ENCODE measurements at regions not wholly inside any gene's neighbourhood (a gene's known extent, or its start where the extent isn't known, plus 50 kb on each side); places are given as distances from the start of the nearest gene placed in this dataset.

GRCh38 chr2:236938126-236938525, 147.6 kb upstream of the COPS8 start:
- H3K9me3 ChIP-seq (ENCODE audit: control insufficient read depth in 2 of 2, low read length in 2 of 2) = no peaks in the 10 kb centered on the region
- peaks cover 3% of the 10 kb centered on the region for H3K27me3 ChIP-seq (ENCODE audit: control insufficient read depth, insufficient read depth, low read length)
- Mint-ChIP-seq H3K36me3 (no peaks in the 10 kb centered on the region), H3K27ac (no peak overlapping the region), H3K4me3 (no peak overlapping the region), H3K27me3 (peaks cover 17% of the 10 kb centered on the region), H3K9me3 (peaks cover 0 to 2% (median 0%) of the 10 kb centered on the region in 7 donors), H3K4me1 (peaks cover 0 to 3% (median 0%) of the 10 kb centered on the region in 4 donors)
- H3K36me3 ChIP-seq (ENCODE audit: control insufficient read depth, insufficient read depth, low read length) = no peaks in the 10 kb centered on the region
- H3K27ac ChIP-seq (ENCODE audit: insufficient read depth, low read length, poor library complexity, severe bottlenecking) = no peak overlapping the region
- DNase-seq (no peak), ATAC-seq (ENCODE audit: low read depth in 2 of 2) (no peak)
- H3K4me1 ChIP-seq (ENCODE audit: control insufficient read depth, insufficient read depth, low read length, poor library complexity, severe bottlenecking) = no peaks in the 10 kb centered on the region
- no peak overlapping the region for H3K4me3 ChIP-seq (ENCODE audit: low read depth, low read length)

- Mint-ChIP-seq H3K4me3 (no peak overlapping the region), H3K9me3 (peaks cover 0 to 3% (median 0%) of the 10 kb centered on the region in 7 donors), H3K36me3 (no peaks in the 10 kb centered on the region), H3K27ac (no peak overlapping the region), H3K4me1 (peaks cover 0 to 4% (median 0%) of the 10 kb centered on the region in 4 donors), H3K27me3 (peaks cover 15% of the 10 kb centered on the region)
- Histone ChIP-seq H3K36me3 (ENCODE audit: control insufficient read depth, insufficient read depth, low read length) (no peaks in the 10 kb centered on the region), H3K27ac (ENCODE audit: insufficient read depth, low read length, poor library complexity, severe bottlenecking) (no peak overlapping the region), H3K4me3 (ENCODE audit: low read depth, low read length) (no peak overlapping the region), H3K27me3 (ENCODE audit: control insufficient read depth, insufficient read depth, low read length) (peaks cover 3% of the 10 kb centered on the region), H3K9me3 (ENCODE audit: control insufficient read depth in 2 of 2, low read length in 2 of 2) (no peaks in the 10 kb centered on the region), H3K4me1 (ENCODE audit: control insufficient read depth, insufficient read depth, low read length, poor library complexity, severe bottlenecking) (no peaks in the 10 kb centered on the region)
- ATAC-seq (ENCODE audit: low read depth in 2 of 2) (no peak), DNase-seq (no peak)
Measured at GRCh38 chr2:236939271-236939670, 146.4 kb upstream of the COPS8 start.

DNA sequence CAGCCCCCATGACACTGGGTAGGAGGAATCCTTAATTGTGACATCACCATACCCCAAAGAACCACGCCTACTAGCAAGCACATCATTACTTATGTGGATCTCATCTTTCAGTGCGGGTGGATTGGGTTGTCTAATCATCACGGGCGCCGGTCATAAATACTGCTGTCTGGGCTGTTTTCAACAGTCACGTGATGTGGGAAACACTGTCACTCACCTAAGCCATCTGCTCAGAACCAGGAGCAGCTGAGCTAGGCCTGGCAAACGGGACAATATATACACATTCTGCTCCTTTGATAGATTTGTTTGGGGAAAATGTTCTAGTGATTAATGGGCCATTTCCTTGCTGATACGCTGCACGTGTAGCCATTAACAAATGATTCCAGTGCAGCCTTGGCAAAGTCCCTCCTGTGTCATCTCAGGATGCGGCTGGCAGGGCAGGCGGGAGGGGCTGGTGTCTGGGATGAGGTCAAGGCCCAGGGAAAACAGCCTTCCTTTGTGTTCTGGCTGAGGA, 145.9 kb upstream of the COPS8 start:
- Mint-ChIP-seq H3K9me3 (peaks cover 0 to 3% (median 0%) of the 10 kb centered on the region in 7 donors), H3K27ac (no peak overlapping the region), H3K4me3 (no peak overlapping the region), H3K4me1 (peaks cover 0 to 4% (median 0%) of the 10 kb centered on the region in 4 donors), H3K27me3 (peaks cover 15% of the 10 kb centered on the region), H3K36me3 (no peaks in the 10 kb centered on the region)
- H3K4me3 ChIP-seq (ENCODE audit: low read depth, low read length) = no peak overlapping the region
- DNase-seq = no peak
- H3K36me3 ChIP-seq (ENCODE audit: control insufficient read depth, insufficient read depth, low read length) = no peaks in the 10 kb centered on the region
- peaks cover 3% of the 10 kb centered on the region for H3K27me3 ChIP-seq (ENCODE audit: control insufficient read depth, insufficient read depth, low read length)
- H3K9me3 ChIP-seq (ENCODE audit: control insufficient read depth in 2 of 2, low read length in 2 of 2) = no peaks in the 10 kb centered on the region
- ATAC-seq (ENCODE audit: low read depth in 2 of 2) = no peak
- no peak overlapping the region for H3K27ac ChIP-seq (ENCODE audit: insufficient read depth, low read length, poor library complexity, severe bottlenecking)
- no peaks in the 10 kb centered on the region for H3K4me1 ChIP-seq (ENCODE audit: control insufficient read depth, insufficient read depth, low read length, poor library complexity, severe bottlenecking)

- ATAC-seq (ENCODE audit: low read depth in 2 of 2) = no peak
- H3K9me3 Mint-ChIP-seq = peaks cover 0 to 3% (median 0%) of the 10 kb centered on the region in 7 donors
- H3K27me3 ChIP-seq (ENCODE audit: control insufficient read depth, insufficient read depth, low read length) = peaks cover 3% of the 10 kb centered on the region
- no peaks in the 10 kb centered on the region for H3K36me3 ChIP-seq (ENCODE audit: control insufficient read depth, insufficient read depth, low read length)
- no peak for DNase-seq
- H3K4me1 Mint-ChIP-seq = peaks cover 0 to 4% (median 0%) of the 10 kb centered on the region in 4 donors
- H3K27me3 Mint-ChIP-seq = peaks cover 9% of the 10 kb centered on the region
- H3K27ac Mint-ChIP-seq = no peak overlapping the region
- no peak overlapping the region for H3K4me3 ChIP-seq (ENCODE audit: low read depth, low read length)
- H3K4me3 Mint-ChIP-seq = no peak overlapping the region
- H3K4me1 ChIP-seq (ENCODE audit: control insufficient read depth, insufficient read depth, low read length, poor library complexity, severe bottlenecking) = no peaks in the 10 kb centered on the region
- no peak overlapping the region for H3K27ac ChIP-seq (ENCODE audit: insufficient read depth, low read length, poor library complexity, severe bottlenecking)
- no peaks in the 10 kb centered on the region for H3K9me3 ChIP-seq (ENCODE audit: control insufficient read depth in 2 of 2, low read length in 2 of 2)
- no peaks in the 10 kb centered on the region for H3K36me3 Mint-ChIP-seq
Measured at GRCh38 chr2:236940497-236940896, 145.2 kb upstream of the COPS8 start.

DNA sequence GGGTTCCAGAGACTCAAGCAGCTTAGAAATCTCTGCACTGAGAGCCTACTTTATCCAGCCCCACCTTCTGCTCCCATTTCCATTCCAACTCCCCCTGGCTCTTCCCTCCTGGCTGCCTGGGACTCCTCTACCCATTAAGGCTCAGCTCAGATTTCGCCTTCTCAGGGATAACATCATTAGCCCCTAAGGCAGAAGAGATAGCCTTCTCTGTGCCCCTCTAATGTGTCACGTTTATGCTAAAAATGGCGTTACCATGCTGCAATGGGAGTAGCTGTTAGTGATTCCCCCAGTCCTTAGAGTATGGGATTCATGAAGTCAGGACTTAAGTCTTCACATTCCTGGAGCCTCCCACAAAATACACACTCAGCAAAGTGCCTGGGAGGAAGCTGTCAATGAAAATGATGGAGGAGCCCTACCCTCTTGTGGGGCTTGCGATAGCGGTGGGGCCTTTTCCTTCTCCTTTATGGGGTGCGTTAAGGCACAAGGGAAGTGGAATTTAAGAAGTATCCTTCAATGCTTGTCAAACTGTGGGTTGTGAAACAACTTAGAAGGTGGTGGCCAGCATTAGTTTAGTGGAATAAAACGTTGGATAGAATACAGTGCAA, 144.7 kb upstream of the COPS8 start:
- H3K9me3 ChIP-seq (ENCODE audit: control insufficient read depth in 2 of 2, low read length in 2 of 2) = no peaks in the 10 kb centered on the region
- Mint-ChIP-seq H3K36me3 (no peaks in the 10 kb centered on the region), H3K4me3 (no peak overlapping the region), H3K27ac (no peak overlapping the region), H3K27me3 (peaks cover 9% of the 10 kb centered on the region), H3K9me3 (peaks cover 0 to 4% (median 0%) of the 10 kb centered on the region in 7 donors), H3K4me1 (peaks cover 0 to 4% (median 0%) of the 10 kb centered on the region in 4 donors)
- H3K4me1 ChIP-seq (ENCODE audit: control insufficient read depth, insufficient read depth, low read length, poor library complexity, severe bottlenecking) = no peaks in the 10 kb centered on the region
- H3K27ac ChIP-seq (ENCODE audit: insufficient read depth, low read length, poor library complexity, severe bottlenecking) = no peak overlapping the region
- ATAC-seq (ENCODE audit: low read depth in 2 of 2) (no peak), DNase-seq (no peak)
- H3K4me3 ChIP-seq (ENCODE audit: low read depth, low read length) = no peak overlapping the region
- H3K27me3 ChIP-seq (ENCODE audit: control insufficient read depth, insufficient read depth, low read length) = peaks cover 3% of the 10 kb centered on the region
- no peaks in the 10 kb centered on the region for H3K36me3 ChIP-seq (ENCODE audit: control insufficient read depth, insufficient read depth, low read length)

- Mint-ChIP-seq H3K27ac (no peak overlapping the region), H3K36me3 (no peaks in the 10 kb centered on the region), H3K4me1 (peaks cover 0 to 4% (median 0%) of the 10 kb centered on the region in 4 donors), H3K27me3 (peaks cover 9% of the 10 kb centered on the region), H3K4me3 (no peak overlapping the region), H3K9me3 (peaks cover 0 to 5% (median 0%) of the 10 kb centered on the region in 7 donors)
- no peaks in the 10 kb centered on the region for H3K4me1 ChIP-seq (ENCODE audit: control insufficient read depth, insufficient read depth, low read length, poor library complexity, severe bottlenecking)
- no peak overlapping the region for H3K27ac ChIP-seq (ENCODE audit: insufficient read depth, low read length, poor library complexity, severe bottlenecking)
- DNase-seq = no peak
- H3K9me3 ChIP-seq (ENCODE audit: control insufficient read depth in 2 of 2, low read length in 2 of 2) = no peaks in the 10 kb centered on the region
- peaks cover 3% of the 10 kb centered on the region for H3K27me3 ChIP-seq (ENCODE audit: control insufficient read depth, insufficient read depth, low read length)
- H3K4me3 ChIP-seq (ENCODE audit: low read depth, low read length) = no peak overlapping the region
- no peaks in the 10 kb centered on the region for H3K36me3 ChIP-seq (ENCODE audit: control insufficient read depth, insufficient read depth, low read length)
- no peak for ATAC-seq (ENCODE audit: low read depth in 2 of 2)
Measured at GRCh38 chr2:236941551-236941950, 144.1 kb upstream of the COPS8 start.

- no peak overlapping the region for H3K27ac ChIP-seq (ENCODE audit: insufficient read depth, low read length, poor library complexity, severe bottlenecking)
- H3K27me3 ChIP-seq (ENCODE audit: control insufficient read depth, insufficient read depth, low read length) = peaks cover 3% of the 10 kb centered on the region
- no peak overlapping the region for H3K27ac Mint-ChIP-seq
- H3K27me3 Mint-ChIP-seq = peaks cover 9% of the 10 kb centered on the region
- no peak for ATAC-seq (ENCODE audit: low read depth in 2 of 2)
- no peaks in the 10 kb centered on the region for H3K4me1 ChIP-seq (ENCODE audit: control insufficient read depth, insufficient read depth, low read length, poor library complexity, severe bottlenecking)
- H3K4me3 ChIP-seq (ENCODE audit: low read depth, low read length) = no peak overlapping the region
- DNase-seq = no peak
- H3K4me1 Mint-ChIP-seq = peaks cover 0 to 4% (median 0%) of the 10 kb centered on the region in 4 donors
- no peak overlapping the region for H3K4me3 Mint-ChIP-seq
- H3K9me3 Mint-ChIP-seq = peaks cover 0 to 5% (median 0%) of the 10 kb centered on the region in 7 donors
- no peaks in the 10 kb centered on the region for H3K36me3 Mint-ChIP-seq
- H3K9me3 ChIP-seq (ENCODE audit: control insufficient read depth in 2 of 2, low read length in 2 of 2) = no peaks in the 10 kb centered on the region
- H3K36me3 ChIP-seq (ENCODE audit: control insufficient read depth, insufficient read depth, low read length) = no peaks in the 10 kb centered on the region
Measured at GRCh38 chr2:236942554-236942953, 143.1 kb upstream of the COPS8 start.

GRCh38 chr2:236943068-236943467, 142.6 kb upstream of the COPS8 start:
- Mint-ChIP-seq H3K9me3 (peaks cover 0 to 4% (median 0%) of the 10 kb centered on the region in 7 donors), H3K36me3 (no peaks in the 10 kb centered on the region), H3K27ac (no peak overlapping the region), H3K27me3 (peaks cover 8% of the 10 kb centered on the region), H3K4me3 (no peak overlapping the region), H3K4me1 (peaks cover 0 to 4% (median 0%) of the 10 kb centered on the region in 4 donors)
- Histone ChIP-seq H3K27me3 (ENCODE audit: control insufficient read depth, insufficient read depth, low read length) (peaks cover 3% of the 10 kb centered on the region), H3K36me3 (ENCODE audit: control insufficient read depth, insufficient read depth, low read length) (no peaks in the 10 kb centered on the region), H3K9me3 (ENCODE audit: control insufficient read depth in 2 of 2, low read length in 2 of 2) (no peaks in the 10 kb centered on the region), H3K4me1 (ENCODE audit: control insufficient read depth, insufficient read depth, low read length, poor library complexity, severe bottlenecking) (no peaks in the 10 kb centered on the region), H3K27ac (ENCODE audit: insufficient read depth, low read length, poor library complexity, severe bottlenecking) (no peak overlapping the region), H3K4me3 (ENCODE audit: low read depth, low read length) (no peak overlapping the region)
- ATAC-seq (ENCODE audit: low read depth in 2 of 2) = no peak
- no peak for DNase-seq

Data from CD4-positive, CD25-positive, alpha-beta regulatory T cell (primary cell).